ENCODE measurements at regions not wholly inside any gene's neighbourhood (a gene's known extent, or its start where the extent isn't known, plus 50 kb on each side); places are given as distances from the start of the nearest gene placed in this dataset.

DNA sequence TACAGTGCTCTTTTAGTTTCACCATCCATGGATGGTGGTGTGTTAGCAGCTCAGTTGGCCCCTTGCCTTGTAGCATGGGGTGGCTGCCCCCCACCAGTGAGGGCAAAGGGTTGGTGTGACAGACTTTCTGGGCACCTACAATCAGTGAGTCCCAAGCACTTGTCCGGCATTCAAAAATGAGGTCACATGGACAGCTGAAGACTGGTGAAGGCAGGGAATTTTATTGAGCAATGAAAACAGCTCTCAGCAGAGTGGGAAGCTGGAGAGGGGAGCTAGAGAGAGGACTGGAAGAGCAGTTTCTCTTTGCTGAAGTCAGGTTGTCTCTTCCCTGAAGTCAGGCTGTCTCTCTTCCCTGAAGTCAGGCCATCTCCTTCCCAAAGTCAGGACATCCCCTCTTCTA lies 1053.2 kb downstream of the SLITRK1 start:
- DNase-seq, result no peak

DNA sequence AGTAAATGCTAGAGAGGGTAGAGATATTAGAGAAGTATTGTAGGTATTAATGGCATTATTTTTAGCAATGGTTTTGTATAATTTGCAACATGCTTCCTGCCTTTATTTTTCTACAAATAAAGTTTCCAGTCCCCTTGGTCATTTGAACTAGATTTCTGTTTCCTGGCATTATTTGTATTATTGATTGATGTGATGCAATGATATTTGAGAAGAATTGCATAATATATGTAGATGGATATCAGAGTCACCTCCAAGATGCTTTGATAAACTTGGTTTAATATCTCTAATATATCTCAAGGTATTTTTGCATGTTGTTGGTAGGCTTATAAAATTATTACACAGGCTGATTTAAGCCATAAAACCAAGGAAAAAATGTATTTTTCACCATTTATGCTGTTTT lies 1054.5 kb downstream of the SLITRK1 start:
- DNase-seq, result no peak

- no peak for DNase-seq
These were observed 1059.3 kb downstream of the SLITRK1 start for GRCh38 chr13:82822935-82823334.

GRCh38 chr13:82817133-82817532 lies 1065.1 kb downstream of the SLITRK1 start:
- DNase-seq, result no peak

- DNase-seq, result no peak
These were observed 1066.5 kb downstream of the SLITRK1 start for GRCh38 chr13:82815791-82816190.

DNA sequence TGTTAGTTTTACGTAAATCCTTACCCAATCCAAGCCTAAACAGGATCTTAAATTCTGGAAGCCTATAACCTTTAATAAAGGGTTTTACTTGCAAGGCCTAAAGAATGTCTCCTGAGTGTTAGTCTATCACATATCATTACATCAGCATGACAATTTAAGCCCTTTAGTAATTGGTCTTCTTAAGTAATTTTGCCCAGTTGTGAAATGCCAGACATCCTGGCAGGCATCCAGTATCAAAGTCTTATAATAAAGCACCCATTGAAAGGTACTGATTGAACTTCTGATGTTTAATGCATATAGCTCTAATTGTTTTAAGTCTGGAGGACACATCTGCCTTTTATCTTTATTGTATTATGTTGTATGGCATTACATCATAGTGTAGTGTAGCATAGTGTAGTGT lies 1078.9 kb downstream of the SLITRK1 start:
- no peak for DNase-seq

DNA sequence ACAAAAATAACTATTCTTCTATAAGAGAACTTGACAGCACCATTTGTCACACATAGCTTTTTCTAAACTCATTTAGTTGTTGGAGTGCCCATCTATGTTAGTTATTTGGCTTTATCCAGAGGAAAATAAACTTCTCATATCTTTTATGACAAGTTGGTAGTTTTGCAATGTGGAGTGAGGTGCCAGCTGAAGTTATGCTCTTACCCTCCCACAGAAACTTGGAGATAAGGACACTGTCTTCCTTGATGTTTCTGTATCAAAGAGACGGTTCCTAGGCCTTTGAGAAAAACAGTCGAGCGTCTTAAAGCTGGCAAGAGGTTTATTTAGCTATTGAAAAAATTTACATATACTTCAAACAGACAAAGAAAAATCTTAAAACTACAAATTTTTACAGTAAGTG lies 1079.7 kb downstream of the SLITRK1 start:
- no peak for DNase-seq

- no peak for DNase-seq
These were observed 1081.9 kb downstream of the SLITRK1 start for GRCh38 chr13:82800391-82800790.

GRCh38 chr13:82797876-82798275 lies 1084.4 kb downstream of the SLITRK1 start:
- DNase-seq, result no peak

DNA sequence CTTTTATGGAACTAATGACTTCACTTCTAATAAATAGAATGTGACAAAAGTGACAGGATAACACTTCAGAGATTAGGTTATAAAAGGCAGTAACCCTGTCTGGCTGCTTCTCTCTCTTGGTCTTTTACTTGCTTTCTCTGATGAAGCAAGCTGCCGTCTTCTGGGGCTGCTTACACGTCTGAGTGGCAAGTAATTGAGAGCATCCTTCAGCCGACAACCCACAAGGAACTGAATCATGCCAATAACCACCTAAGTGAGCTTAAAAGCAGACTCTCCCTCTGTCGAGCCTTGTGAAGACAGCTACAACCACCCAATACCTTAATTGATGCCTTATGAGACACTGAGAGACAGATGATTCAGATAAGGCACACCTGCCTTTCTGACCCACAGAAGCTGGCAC lies 1091.2 kb downstream of the SLITRK1 start:
- DNase-seq, result no peak

GRCh38 chr13:82772816-82773215 lies 1109.5 kb downstream of the SLITRK1 start:
- DNase-seq, result no peak

DNA sequence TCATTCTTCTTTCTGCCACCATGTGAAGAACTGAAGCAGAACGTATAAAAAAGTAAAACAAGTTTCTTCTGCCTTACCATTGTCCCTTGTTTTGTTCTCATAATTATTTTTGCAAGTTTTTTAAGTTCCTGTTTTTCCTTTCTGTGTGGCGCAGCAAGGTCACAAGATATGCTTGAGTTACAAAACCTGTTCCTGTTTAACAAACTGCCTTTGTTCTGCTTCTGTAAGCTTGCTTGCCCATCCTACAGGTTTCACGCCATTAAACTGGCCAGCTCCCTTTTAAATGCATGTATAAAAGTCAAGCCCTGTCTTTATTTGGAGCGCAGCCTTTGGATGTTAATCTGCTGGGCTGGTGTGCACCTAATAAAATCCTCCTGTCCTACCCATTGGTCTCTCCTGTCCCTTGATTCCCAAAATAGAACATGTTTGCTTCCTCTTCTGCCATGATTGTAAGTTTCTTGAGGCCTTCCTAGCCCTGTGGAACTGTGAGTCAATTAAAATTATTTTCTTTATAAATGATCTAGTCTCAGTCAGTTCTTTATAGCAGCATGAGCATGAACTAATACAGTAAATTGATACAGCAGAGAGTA lies 1115.4 kb downstream of the SLITRK1 start:
- no peak for DNase-seq

DNA sequence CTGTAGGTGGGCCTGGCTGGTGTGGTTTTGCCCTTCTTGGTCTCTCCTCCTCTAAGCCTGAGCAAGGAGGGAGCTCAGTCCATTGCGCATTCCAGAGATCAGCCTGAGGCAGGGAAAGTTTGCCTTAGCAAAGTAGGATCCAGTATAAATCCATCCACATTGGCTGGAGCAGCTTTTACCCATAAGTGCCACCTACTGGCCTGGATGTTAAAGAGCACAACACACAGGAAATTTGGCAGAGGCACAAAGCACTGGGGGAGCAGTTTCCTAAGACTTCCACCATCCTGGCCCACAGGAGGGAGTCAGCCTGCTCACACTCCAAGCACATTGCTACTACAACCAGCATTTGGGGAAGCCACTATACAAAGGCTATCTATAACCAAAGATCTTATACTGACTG lies 1124.2 kb downstream of the SLITRK1 start:
- peak in 1 of 58 donors; percentile 3 for DNase-seq

DNA sequence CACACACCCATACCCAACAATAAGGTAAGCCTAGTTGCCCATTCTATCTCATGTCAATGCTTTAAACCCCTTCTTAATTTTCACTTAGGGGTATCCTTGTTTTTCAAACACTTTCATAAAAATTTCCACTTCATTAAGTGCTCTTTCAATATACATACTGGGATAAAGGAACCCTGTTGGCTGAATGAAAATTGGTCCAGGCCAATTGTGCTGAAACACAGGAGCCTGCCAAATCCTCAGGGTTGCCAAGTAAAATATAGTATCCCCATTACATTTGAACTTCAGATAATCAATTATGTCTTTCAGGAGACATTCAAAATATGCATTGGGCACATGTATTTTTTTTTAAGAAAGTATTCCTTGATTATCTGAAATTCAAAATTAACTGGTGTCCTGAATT lies 1131.1 kb downstream of the SLITRK1 start:
- no peak for DNase-seq

GRCh38 chr13:82749551-82749950 lies 1132.7 kb downstream of the SLITRK1 start:
- DNase-seq, result no peak

- DNase-seq, result no peak
These were observed 1134.3 kb downstream of the SLITRK1 start for GRCh38 chr13:82747958-82748357.

DNA sequence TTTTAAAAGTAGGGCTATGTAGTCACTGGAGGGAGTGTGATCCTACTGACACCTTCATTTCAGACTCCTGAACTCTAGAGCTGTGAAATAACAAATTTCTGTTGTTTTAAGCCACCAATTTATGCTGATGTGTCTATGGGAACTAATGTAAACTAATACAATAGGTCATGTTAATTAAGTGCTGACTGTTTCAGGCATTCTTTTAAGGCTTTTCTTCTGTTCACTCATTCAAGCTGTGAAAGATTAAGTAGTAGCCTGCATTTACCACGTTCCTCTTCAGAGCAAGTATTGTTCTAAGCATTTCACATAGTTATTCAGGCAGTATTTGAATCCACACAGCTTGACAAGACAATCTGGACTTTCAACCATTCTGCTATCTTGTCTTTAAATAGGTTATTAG lies 1135.0 kb downstream of the SLITRK1 start:
- no peak for DNase-seq

DNA sequence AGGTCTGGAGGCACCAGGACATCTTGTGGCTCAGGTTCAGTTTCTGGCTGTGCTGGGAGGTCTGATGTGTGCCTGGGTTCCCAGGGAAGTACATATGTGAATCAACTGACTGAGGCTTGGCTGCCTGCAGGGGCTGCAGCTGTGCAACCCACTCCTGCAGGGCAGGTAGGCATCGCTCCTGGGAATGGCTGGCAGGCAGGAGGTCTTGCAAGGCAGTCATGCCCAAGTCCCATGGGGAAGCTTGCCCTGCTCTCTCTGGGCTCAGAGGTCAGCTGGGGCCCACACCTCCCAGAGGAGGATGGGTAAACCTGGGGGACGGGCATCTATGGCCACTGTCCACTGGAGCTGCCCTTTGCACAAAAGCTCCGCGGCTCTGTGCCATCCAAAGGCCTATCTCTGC lies 1141.8 kb downstream of the SLITRK1 start:
- no peak for DNase-seq

- no peak for DNase-seq
These were observed 1142.4 kb downstream of the SLITRK1 start for GRCh38 chr13:82739881-82740280.

GRCh38 chr13:82729401-82729800 lies 1152.9 kb downstream of the SLITRK1 start:
- DNase-seq, result no peak

- DNase-seq, result no peak
These were observed 1161.3 kb downstream of the SLITRK1 start for GRCh38 chr13:82720986-82721385.

- no peak for DNase-seq
These were observed 1162.3 kb downstream of the SLITRK1 start for GRCh38 chr13:82719987-82720386.

GRCh38 chr13:82717249-82717648 lies 1165.0 kb downstream of the SLITRK1 start:
- peak in 3 of 58 donors; percentile 0 to 69 (median 5) for DNase-seq

Measured in anterior cingulate cortex (tissue), 58 donors.